GM12878 (cell line): ENCODE measurements at regions not wholly inside any gene's neighbourhood (a gene's known extent, or its start where the extent isn't known, plus 50 kb on each side); places are given as distances from the start of the nearest gene placed in this dataset.

Source experiments
- BHLHE40 ChIP-seq, 2 experiments: fragments of 450-650 bp in 1 of 2; IDR thresholded peaks; 2 replicates each; pipeline ENCODE4 v1.6.1; 2011 to 2017; ENCODE audit warnings: low read depth in 2 of 2, borderline replicate concordance in 1 of 2, improper control_type of control experiment in 1 of 2, low read length in 1 of 2, mild to moderate bottlenecking in 1 of 2
- CBX5 ChIP-seq: sonication (generic); IDR thresholded peaks from 2 replicates; pipeline ENCODE4 v1.6.1; 2016; ENCODE audit warnings: low read depth, moderate library complexity, mild to moderate bottlenecking, inconsistent platforms
- CREM ChIP-seq: IDR thresholded peaks from 2 replicates; pipeline ENCODE4 v1.6.1; 2014; ENCODE audit warnings: antibody characterized with exemption, low read depth
- CTCF ChIP-seq, 3 experiments: IDR thresholded peaks in 2 of 3; conservative IDR thresholded peaks in 1 of 3; 2 replicates each; pipeline ENCODE4 v1.5.1; 2011; ENCODE audit warnings: low read depth in 3 of 3, low read length in 3 of 3, mild to moderate bottlenecking in 3 of 3, control low read depth in 2 of 3, moderate library complexity in 2 of 3, inconsistent platforms in 1 of 3, mixed read lengths in 1 of 3; ENCODE audit not compliant: control insufficient read depth in 2 of 3, insufficient read depth in 1 of 3; ENCODE audit errors: extremely low read depth in 1 of 3
- JUND ChIP-seq: IDR thresholded peaks from 2 replicates; pipeline ENCODE4 v1.6.1; 2012; ENCODE audit warnings: low read depth, mild to moderate bottlenecking, low read length, improper control_type of control experiment, moderate library complexity
- MYB ChIP-seq: fragments of 150-350 bp; IDR thresholded peaks from 2 replicates; pipeline ENCODE4 v1.6.1; 2014; ENCODE audit warnings: mild to moderate bottlenecking, low read depth, low read length, borderline replicate concordance
- NBN ChIP-seq: fragments of 450-650 bp; IDR thresholded peaks from 2 replicates; pipeline ENCODE4 v1.6.1; 2016
- PBX3 ChIP-seq: IDR thresholded peaks from 2 replicates; pipeline ENCODE4 v1.6.1; 2011; ENCODE audit warnings: mild to moderate bottlenecking, low read depth, low read length, moderate library complexity; ENCODE audit not compliant: insufficient replicate concordance
- POLR2AphosphoS5 ChIP-seq: IDR thresholded peaks from 2 replicates; pipeline ENCODE4 v1.6.1; 2011; ENCODE audit warnings: mild to moderate bottlenecking, low read length, inconsistent platforms
- RAD51 ChIP-seq: fragments of 450-650 bp; IDR thresholded peaks from 2 replicates; pipeline ENCODE4 v1.6.1; 2016; ENCODE audit warnings: moderate library complexity, mild to moderate bottlenecking, inconsistent platforms
- RB1 ChIP-seq: fragments of 450-650 bp; formaldehyde crosslinking; IDR thresholded peaks from 2 replicates; pipeline ENCODE4 v1.6.1; 2017; ENCODE audit warnings: mild to moderate bottlenecking, borderline replicate concordance
- RELA ChIP-seq: fragments of 450-650 bp; IDR thresholded peaks from 2 replicates; pipeline ENCODE4 v1.8.0; 2014; ENCODE audit warnings: borderline replicate concordance; ENCODE audit not compliant: partially characterized antibody
- RELB ChIP-seq: fragments of 450-650 bp; IDR thresholded peaks from 2 replicates; pipeline ENCODE4 v1.6.1; 2017; ENCODE audit warnings: low read depth, mild to moderate bottlenecking, moderate library complexity
- STAT3 ChIP-seq: IDR thresholded peaks from 2 replicates; pipeline ENCODE4 v1.6.1; 2011; ENCODE audit warnings: low read depth, low read length, improper control_type of control experiment
- TCF7 ChIP-seq: IDR thresholded peaks from 2 replicates; pipeline ENCODE4 v1.6.1; 2014; ENCODE audit warnings: antibody characterized with exemption, borderline replicate concordance
- WRNIP1 ChIP-seq: IDR thresholded peaks from 2 replicates; pipeline ENCODE4 v1.6.1; 2011; ENCODE audit warnings: low read depth, low read length, improper control_type of control experiment, borderline replicate concordance
- YBX1 ChIP-seq: fragments of 450-650 bp; IDR thresholded peaks from 2 replicates; pipeline ENCODE4 v1.6.1; 2016; ENCODE audit warnings: antibody characterized with exemption
- ZNF207 ChIP-seq: fragments of 450-650 bp; IDR thresholded peaks from 2 replicates; pipeline ENCODE4 v1.6.1; 2014; ENCODE audit warnings: antibody characterized with exemption, mild to moderate bottlenecking, borderline replicate concordance
- TF ChIP-seq, protein P1 (sequence below): fragments of 450-650 bp; IDR thresholded peaks from 2 replicates; pipeline ENCODE4 v1.6.1; 2018; ENCODE audit warnings: borderline replicate concordance, mild to moderate bottlenecking; ENCODE audit not compliant: partially characterized antibody
- TF ChIP-seq, protein P2 (sequence below): fragments of 450-650 bp; conservative IDR thresholded peaks from 2 replicates; pipeline ENCODE4 v1.6.1; 2017; ENCODE audit warnings: mild to moderate bottlenecking, moderate library complexity

DNA sequence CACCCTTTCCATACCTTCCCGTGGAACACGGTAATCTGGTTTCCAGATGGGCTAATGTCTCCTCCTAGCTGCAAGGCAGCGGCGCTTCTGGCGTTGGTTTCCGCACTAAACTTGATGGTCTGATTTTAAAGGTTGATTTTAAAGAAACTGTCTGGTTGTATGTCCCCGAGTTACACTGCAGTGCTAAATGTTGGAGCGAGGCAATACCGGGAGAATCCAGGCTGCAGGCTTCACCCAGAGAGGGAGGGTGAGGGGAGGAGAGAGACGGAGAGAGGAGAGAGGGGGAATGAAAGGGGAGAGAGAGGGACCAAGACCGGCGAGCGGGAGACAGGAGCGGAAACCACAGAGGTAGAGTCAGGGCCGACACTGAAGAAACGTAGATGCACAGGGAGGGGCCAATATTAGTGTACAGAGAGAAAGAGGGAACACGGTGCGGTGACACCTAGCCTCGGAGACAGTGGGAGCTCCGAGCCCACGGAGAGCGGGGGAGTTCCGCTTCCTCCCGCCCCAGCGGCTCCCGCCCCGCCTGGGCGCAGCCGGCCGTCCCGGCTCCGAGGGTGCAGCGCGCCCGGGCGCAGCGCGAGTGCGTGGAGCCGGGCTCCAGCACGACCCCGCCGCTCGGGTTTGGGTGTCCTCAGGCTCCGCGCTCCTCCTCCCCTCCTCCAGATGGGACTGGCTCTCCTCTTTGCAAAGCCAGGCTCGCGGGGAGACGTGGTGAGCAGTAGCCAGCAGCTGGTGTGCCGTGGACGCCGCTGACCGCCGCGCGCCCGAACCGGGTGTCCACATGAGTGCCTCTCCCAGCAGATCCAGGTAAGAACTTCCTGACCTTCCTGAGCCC lies 71.9 kb upstream of the GRAMD1B start (continued):
- TF ChIP-seq, protein P1, sequence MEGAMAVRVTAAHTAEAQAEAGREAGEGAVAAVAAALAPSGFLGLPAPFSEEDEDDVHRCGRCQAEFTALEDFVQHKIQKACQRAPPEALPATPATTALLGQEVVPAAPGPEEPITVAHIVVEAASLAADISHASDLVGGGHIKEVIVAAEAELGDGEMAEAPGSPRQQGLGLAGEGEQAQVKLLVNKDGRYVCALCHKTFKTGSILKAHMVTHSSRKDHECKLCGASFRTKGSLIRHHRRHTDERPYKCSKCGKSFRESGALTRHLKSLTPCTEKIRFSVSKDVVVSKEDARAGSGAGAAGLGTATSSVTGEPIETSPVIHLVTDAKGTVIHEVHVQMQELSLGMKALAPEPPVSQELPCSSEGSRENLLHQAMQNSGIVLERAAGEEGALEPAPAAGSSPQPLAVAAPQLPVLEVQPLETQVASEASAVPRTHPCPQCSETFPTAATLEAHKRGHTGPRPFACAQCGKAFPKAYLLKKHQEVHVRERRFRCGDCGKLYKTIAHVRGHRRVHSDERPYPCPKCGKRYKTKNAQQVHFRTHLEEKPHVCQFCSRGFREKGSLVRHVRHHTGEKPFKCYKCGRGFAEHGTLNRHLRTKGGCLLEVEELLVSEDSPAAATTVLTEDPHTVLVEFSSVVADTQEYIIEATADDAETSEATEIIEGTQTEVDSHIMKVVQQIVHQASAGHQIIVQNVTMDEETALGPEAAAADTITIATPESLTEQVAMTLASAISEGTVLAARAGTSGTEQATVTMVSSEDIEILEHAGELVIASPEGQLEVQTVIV, result no peak
- TF ChIP-seq WRNIP1, result no peak
- TF ChIP-seq CREM, result peak; percentile 75
- peak; percentile 46; the same call in 1 of the 2 replicates for TF ChIP-seq RELB
- no peak for TF ChIP-seq JUND
- no peak for TF ChIP-seq CBX5
- no peak for TF ChIP-seq RAD51
- TF ChIP-seq RELA, result peak; percentile 8
- TF ChIP-seq, protein P2, sequence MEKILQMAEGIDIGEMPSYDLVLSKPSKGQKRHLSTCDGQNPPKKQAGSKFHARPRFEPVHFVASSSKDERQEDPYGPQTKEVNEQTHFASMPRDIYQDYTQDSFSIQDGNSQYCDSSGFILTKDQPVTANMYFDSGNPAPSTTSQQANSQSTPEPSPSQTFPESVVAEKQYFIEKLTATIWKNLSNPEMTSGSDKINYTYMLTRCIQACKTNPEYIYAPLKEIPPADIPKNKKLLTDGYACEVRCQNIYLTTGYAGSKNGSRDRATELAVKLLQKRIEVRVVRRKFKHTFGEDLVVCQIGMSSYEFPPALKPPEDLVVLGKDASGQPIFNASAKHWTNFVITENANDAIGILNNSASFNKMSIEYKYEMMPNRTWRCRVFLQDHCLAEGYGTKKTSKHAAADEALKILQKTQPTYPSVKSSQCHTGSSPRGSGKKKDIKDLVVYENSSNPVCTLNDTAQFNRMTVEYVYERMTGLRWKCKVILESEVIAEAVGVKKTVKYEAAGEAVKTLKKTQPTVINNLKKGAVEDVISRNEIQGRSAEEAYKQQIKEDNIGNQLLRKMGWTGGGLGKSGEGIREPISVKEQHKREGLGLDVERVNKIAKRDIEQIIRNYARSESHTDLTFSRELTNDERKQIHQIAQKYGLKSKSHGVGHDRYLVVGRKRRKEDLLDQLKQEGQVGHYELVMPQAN, result peak; percentile 69; the same call in 1 of the 2 replicates
- no peak for TF ChIP-seq TCF7
- no peak for TF ChIP-seq STAT3
- peak; percentile 34; the same call in 1 of the 2 replicates for TF ChIP-seq POLR2AphosphoS5
- no peak for TF ChIP-seq RB1
- no peak for TF ChIP-seq MYB
- peak; percentile 91 for TF ChIP-seq NBN
- no peak for TF ChIP-seq YBX1
- TF ChIP-seq PBX3, result no peak
- TF ChIP-seq ZNF207, result no peak
- TF ChIP-seq BHLHE40 (IDR thresholded peaks at IDR 0.05; ENCODE audit: borderline replicate concordance in 1 of 2, low read depth in 2 of 2, low read length in 1 of 2), result peak in 1 of 2 experiments; percentile 53; a peak in 1 of 4 replicates
- TF ChIP-seq CTCF (IDR thresholded peaks at IDR 0.05 in 2 of 3, conservative IDR thresholded peaks at IDR 0.05 in 1 of 3; ENCODE audit: control insufficient read depth in 2 of 3, extremely low read depth in 1 of 3, insufficient read depth in 1 of 3, low read depth in 3 of 3, low read length in 3 of 3), result peak; percentile 20 to 43 (median 27); a peak in 4 of 6 replicates
